ENCODE measurements at regions not wholly inside any gene's neighbourhood (a gene's known extent, or its start where the extent isn't known, plus 50 kb on each side); places are given as distances from the start of the nearest gene placed in this dataset.

DNA sequence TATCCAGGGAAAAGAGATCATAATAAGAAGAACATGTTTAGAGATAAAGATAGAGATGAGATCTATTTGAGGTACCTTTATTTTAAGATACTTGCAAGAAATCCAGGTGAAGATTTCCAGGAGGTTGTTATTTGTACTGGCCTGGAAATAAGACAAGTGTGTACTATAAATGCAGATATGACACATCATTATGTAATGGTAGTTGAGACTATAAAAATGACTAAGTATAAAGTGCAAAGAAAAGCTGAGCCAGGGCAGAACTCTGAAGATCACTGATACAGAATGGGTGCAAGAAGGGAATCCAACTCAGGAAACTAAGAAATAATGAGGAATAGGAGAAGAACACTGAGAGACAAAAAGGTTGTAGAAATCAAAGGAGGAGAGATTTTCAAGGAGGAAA lies 378.2 kb upstream of the PBX1 start:
- in situ Hi-C loops (cut with MboI) = no loop called here

More for the DNA sequence above, 378.2 kb upstream of the PBX1 start:
- no peaks in the 10 kb centered on the region for H3K27me3 ChIP-seq (replicated peaks in 1 of 2; ENCODE audit: control insufficient read depth in 2 of 2, insufficient read depth in 2 of 2, low read length in 1 of 2)
- H3K9ac ChIP-seq (ENCODE audit: control insufficient read depth, insufficient read depth, low read length) = no peak overlapping the region
- SMC1A ChIA-PET (ENCODE audit: uncharacterized antibody, unreplicated experiment) = no interaction called here
- H3K79me2 ChIP-seq (ENCODE audit: control insufficient read depth, insufficient read depth, low read length) = no peaks in the 10 kb centered on the region
- CTCF ChIA-PET = no interaction called here
- no peak overlapping the region for H2AFZ ChIP-seq (ENCODE audit: control insufficient read depth, low read depth, low read length)
- FAIRE-seq (no peak), ATAC-seq (no peak), DNase-seq (ENCODE audit: low read depth, low spot score) (no peak)
- no TSS peak for BruUV-seq (replicated peaks)
- no peak overlapping the region for H3K27ac ChIP-seq (ENCODE audit: control insufficient read depth, insufficient read depth)
- no peak overlapping the region for H3K4me2 ChIP-seq (ENCODE audit: control insufficient read depth, insufficient read depth)
- RAD21 ChIA-PET (ENCODE audit: unreplicated experiment) = no interaction called here
- TF ChIP-seq RFX5 (IDR thresholded peaks at IDR 0.05; ENCODE audit: low read depth, low read length) (no peak), ZNF384 (IDR thresholded peaks at IDR 0.05; ENCODE audit: borderline replicate concordance, low read depth, low read length) (no peak), EZH2 (IDR thresholded peaks at IDR 0.05; ENCODE audit: borderline replicate concordance, control insufficient read depth, low read depth, low read length) (no peak), ASH2L (IDR thresholded peaks at IDR 0.05; ENCODE audit: borderline replicate concordance, low read depth) (no peak), NKRF (conservative IDR thresholded peaks at IDR 0.05) (no peak), ZZZ3 (IDR thresholded peaks at IDR 0.05; ENCODE audit: control insufficient read depth, insufficient read length, low read depth) (no peak), NR2C1 (IDR thresholded peaks at IDR 0.05) (no peak), ZNF274 (IDR thresholded peaks at IDR 0.05; ENCODE audit: insufficient read depth, insufficient read length) (no peak), ZNF687 (IDR thresholded peaks at IDR 0.05) (no peak), SREBF1 (IDR thresholded peaks at IDR 0.05; ENCODE audit: low read length) (no peak), NRF1 (conservative IDR thresholded peaks at IDR 0.05; ENCODE audit: low read depth, low read length) (no peak), TARDBP (IDR thresholded peaks at IDR 0.05; ENCODE audit: borderline replicate concordance) (no peak), SUPT20H (IDR thresholded peaks at IDR 0.05; ENCODE audit: borderline replicate concordance, control insufficient read depth, low read depth, low read length) (no peak)
- TF ChIP-seq, protein P1, sequence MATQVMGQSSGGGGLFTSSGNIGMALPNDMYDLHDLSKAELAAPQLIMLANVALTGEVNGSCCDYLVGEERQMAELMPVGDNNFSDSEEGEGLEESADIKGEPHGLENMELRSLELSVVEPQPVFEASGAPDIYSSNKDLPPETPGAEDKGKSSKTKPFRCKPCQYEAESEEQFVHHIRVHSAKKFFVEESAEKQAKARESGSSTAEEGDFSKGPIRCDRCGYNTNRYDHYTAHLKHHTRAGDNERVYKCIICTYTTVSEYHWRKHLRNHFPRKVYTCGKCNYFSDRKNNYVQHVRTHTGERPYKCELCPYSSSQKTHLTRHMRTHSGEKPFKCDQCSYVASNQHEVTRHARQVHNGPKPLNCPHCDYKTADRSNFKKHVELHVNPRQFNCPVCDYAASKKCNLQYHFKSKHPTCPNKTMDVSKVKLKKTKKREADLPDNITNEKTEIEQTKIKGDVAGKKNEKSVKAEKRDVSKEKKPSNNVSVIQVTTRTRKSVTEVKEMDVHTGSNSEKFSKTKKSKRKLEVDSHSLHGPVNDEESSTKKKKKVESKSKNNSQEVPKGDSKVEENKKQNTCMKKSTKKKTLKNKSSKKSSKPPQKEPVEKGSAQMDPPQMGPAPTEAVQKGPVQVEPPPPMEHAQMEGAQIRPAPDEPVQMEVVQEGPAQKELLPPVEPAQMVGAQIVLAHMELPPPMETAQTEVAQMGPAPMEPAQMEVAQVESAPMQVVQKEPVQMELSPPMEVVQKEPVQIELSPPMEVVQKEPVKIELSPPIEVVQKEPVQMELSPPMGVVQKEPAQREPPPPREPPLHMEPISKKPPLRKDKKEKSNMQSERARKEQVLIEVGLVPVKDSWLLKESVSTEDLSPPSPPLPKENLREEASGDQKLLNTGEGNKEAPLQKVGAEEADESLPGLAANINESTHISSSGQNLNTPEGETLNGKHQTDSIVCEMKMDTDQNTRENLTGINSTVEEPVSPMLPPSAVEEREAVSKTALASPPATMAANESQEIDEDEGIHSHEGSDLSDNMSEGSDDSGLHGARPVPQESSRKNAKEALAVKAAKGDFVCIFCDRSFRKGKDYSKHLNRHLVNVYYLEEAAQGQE (IDR thresholded peaks at IDR 0.05; ENCODE audit: low read depth, low read length) = no peak
- TF ChIP-seq, protein P2, sequence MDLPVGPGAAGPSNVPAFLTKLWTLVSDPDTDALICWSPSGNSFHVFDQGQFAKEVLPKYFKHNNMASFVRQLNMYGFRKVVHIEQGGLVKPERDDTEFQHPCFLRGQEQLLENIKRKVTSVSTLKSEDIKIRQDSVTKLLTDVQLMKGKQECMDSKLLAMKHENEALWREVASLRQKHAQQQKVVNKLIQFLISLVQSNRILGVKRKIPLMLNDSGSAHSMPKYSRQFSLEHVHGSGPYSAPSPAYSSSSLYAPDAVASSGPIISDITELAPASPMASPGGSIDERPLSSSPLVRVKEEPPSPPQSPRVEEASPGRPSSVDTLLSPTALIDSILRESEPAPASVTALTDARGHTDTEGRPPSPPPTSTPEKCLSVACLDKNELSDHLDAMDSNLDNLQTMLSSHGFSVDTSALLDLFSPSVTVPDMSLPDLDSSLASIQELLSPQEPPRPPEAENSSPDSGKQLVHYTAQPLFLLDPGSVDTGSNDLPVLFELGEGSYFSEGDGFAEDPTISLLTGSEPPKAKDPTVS (IDR thresholded peaks at IDR 0.05; ENCODE audit: low read depth, low read length) = no peak
- intact Hi-C loops (cut with micrococcal nuclease; ENCODE audit: unreplicated experiment) = no loop called here
- H3K36me3 ChIP-seq (ENCODE audit: control insufficient read depth in 2 of 2, insufficient read depth in 2 of 2, low read length in 1 of 2) = no peaks in the 10 kb centered on the region
- no peaks in the 10 kb centered on the region for H4K20me1 ChIP-seq (ENCODE audit: control insufficient read depth, insufficient read depth)
- POLR2A ChIA-PET = no interaction called here
- H3K4me3 ChIP-seq = no peak overlapping the region
- H3K9me3 ChIP-seq (replicated peaks; ENCODE audit: control insufficient read depth, insufficient read depth, low read length) = no peaks in the 10 kb centered on the region
- no peaks in the 10 kb centered on the region for H3K4me1 ChIP-seq (ENCODE audit: control insufficient read depth, insufficient read depth, low read length)
